ENCODE measurements at regions not wholly inside any gene's neighbourhood (a gene's known extent, or its start where the extent isn't known, plus 50 kb on each side); places are given as distances from the start of the nearest gene placed in this dataset.
A peak's percentile ranks its signal among the peaks of the same experiment; 100 is the strongest.
"Not testable (repeated sequence)": the region's sequence is repeated elsewhere in the genome, so short reads cannot be mapped to it uniquely, and the experiment has no call there.

- DNase-seq = peak; percentile 15 to 39 (median 28)
Observed at GRCh38 chr10:28393956-28394568, 91.2 kb upstream of the MPP7 start.

GRCh38 chr10:28396331-28396730, 93.5 kb upstream of the MPP7 start:
- no peak for DNase-seq

GRCh38 chr10:28397229-28397628, 94.4 kb upstream of the MPP7 start:
- DNase-seq = no peak

DNA sequence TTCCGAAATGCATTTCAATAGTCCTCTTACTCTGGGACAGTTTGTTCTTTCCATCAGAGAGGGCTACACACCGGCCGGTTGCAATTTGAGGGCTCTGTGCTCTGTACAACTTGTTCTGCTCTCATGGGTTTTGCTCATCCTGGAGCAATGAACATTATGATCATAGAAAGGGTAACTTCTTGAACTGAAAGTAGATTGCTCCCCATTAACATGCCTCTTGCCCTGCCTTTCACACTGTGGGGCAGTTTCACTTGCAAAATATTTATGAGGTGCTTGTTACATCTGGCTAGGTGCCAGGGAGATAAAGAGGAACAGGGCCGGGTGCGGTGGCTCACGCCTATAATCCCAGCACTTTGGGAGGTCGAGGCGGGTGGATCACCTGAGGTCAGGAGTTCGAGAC, 97.3 kb upstream of the MPP7 start:
- no peak for DNase-seq

GRCh38 chr10:28400681-28401080, 97.8 kb upstream of the MPP7 start:
- DNase-seq = no peak

GRCh38 chr10:28402611-28403073, 99.8 kb upstream of the MPP7 start:
- not testable (repeated sequence) for DNase-seq

- DNase-seq = no peak
Observed at GRCh38 chr10:28403090-28403489, 100.2 kb upstream of the MPP7 start.

DNA sequence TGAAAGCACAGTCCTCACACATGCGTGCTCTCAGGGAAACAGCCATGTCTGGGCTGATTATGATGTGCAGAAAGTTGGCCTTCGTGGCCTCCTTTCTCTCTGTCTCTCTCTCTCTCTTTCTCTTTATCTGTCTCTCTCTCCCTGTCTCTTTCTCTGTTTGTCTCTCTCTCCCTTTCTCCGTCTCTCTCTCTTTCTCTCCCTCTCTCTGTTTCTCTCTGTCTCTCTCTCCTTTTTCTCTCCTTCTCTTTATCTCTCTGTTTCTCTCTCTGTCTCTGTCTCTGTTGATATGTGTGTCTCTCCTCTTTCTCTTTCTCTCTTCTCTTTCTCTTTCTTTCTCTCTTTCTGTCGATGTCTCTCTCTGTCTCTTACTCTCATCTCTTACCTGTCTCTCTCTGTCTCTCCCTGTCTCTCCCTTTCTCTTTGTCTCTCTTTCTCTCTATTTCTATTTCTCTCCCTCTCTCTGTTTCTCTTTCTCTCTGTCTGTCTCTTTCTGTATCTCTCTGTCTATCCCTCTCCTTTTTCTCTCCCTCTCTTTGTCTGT, 105.4 kb upstream of the MPP7 start:
- DNase-seq = no peak

GRCh38 chr10:28410420-28411135, 107.7 kb upstream of the MPP7 start:
- no peak for DNase-seq

- DNase-seq = no peak
Observed at GRCh38 chr10:28411136-28411460, 108.2 kb upstream of the MPP7 start.

- no peak for DNase-seq
Observed at GRCh38 chr10:28411648-28412047, 108.8 kb upstream of the MPP7 start.

GRCh38 chr10:28418069-28418468, 114.8 kb upstream of the WAC start:
- DNase-seq = no peak

DNA sequence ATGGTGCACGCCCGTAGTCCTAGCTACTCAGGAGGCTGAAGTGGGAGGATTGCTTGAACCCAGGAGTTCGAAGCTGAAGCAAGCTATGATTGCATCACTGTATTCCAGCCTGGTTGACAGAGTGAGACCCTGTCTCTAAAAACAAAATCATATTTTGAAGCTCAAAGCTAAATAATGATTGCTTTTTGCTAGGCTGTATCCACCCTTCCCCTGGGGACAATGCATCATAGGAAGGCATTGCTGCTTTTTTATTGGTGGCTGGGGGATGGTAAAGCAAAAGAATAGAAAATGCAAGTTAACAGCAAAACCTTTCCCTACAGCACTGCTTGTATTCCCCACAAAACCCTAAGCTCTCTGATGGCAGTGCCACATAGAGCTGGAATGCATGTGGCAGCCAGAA, 107.5 kb upstream of the WAC start:
- DNase-seq = no peak

GRCh38 chr10:28426392-28427159, 106.3 kb upstream of the WAC start:
- no peak for DNase-seq

- DNase-seq = no peak
Observed at GRCh38 chr10:28427376-28427775, 105.5 kb upstream of the WAC start.

- no peak for DNase-seq
Observed at GRCh38 chr10:28429045-28429444, 103.9 kb upstream of the WAC start.

- no peak for DNase-seq
Observed at GRCh38 chr10:28429573-28430216, 103.2 kb upstream of the WAC start.

GRCh38 chr10:28431139-28431538, 101.8 kb upstream of the WAC start:
- DNase-seq = no peak

GRCh38 chr10:28432210-28432676, 100.7 kb upstream of the WAC start:
- no peak for DNase-seq

DNA sequence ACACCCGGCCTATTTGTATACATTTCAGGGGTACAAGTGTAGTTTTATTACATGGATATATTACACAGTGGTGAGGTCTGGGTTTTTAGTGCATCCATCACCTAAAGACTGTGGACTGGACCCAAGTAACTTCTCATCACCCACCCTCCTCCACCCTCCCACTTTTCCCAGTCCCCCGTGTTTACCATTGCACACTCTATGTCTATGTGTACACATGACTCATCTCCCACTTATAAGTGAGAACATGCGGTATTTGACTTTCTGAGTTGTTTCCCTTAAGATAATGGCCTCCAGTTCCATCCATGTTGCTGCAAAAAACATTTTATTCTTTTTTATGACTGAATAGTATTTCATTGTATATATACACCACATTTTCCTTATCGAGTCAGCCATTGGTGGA, 98.9 kb upstream of the WAC start:
- no peak for DNase-seq

- no peak for DNase-seq
Observed at GRCh38 chr10:28442403-28442802, 90.5 kb upstream of the WAC start.

GRCh38 chr10:28444031-28444430, 88.9 kb upstream of the WAC start:
- no peak for DNase-seq

GRCh38 chr10:28445516-28445915, 87.4 kb upstream of the WAC start:
- no peak for DNase-seq
